ENCODE measurements at regions not wholly inside any gene's neighbourhood (a gene's known extent, or its start where the extent isn't known, plus 50 kb on each side); places are given as distances from the start of the nearest gene placed in this dataset.

DNA sequence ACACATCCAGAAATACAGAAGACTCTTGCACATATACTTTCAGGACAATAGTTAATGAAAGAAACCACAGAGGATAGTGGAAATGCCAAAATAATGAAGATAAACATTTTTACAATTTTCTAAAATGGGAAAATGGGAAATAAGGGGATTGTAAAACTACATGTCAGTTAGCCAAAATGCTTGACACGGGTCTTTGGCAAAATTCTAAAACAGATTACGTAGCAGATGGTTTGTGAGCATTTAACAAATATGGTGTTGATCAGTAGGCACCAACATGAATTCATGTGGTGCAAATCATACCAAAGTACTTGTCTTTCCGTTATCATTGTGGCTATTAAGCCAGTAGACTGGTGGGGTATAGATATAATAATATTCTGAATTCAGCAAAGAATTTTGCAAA, 348.5 kb upstream of the ROBO1 start:
- DNase-seq (ENCODE audit: low read depth in 2 of 3, low spot score in 2 of 3), result no peak

- no peak for DNase-seq (ENCODE audit: low read depth in 2 of 3, low spot score in 2 of 3)
These were observed 346.9 kb upstream of the ROBO1 start for GRCh38 chr3:80114694-80115093.

GRCh38 chr3:80113331-80113730, 345.5 kb upstream of the ROBO1 start:
- DNase-seq (ENCODE audit: low read depth in 2 of 3, low spot score in 2 of 3), result no peak

GRCh38 chr3:80099559-80100066, 331.8 kb upstream of the ROBO1 start:
- DNase-seq (ENCODE audit: low read depth in 2 of 3, low spot score in 2 of 3), result no peak

DNA sequence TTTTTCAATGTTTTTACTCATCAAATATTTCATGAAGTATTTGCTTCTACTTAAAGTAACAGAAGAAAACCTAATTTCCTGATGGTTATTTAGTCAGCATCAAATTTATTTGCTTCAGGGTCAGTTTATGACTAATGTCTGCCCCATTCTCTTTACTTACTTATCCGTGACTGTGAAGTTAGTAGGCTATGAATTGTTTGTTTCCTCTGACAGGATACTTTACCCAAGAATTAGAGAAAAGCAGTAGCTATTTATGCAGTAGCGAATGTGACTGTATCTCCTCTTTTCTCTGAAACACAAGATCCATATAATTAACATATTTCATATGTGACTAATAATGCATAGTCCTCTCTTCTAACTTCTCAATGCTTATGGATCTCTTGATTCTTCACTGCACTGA, 329.9 kb upstream of the ROBO1 start:
- DNase-seq (ENCODE audit: low read depth in 2 of 3, low spot score in 2 of 3), result no peak

DNA sequence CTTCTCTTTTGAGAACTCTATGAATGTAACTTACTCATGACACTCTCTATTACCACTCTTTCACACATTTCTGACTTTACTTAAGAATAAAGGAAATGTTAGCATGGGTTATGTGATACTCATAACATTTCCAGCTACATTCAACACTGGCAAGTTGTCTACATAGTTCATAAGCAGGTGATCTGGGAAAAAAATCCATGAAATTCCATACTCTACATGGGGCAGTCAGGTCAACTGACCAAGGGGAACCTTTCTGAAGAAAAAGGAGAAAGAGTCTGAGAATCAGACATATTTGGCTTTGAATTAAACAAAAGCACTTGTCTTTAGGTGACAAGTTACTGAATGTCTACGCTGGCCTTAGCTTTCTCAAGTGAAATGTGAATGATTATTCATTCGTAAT, 329.1 kb upstream of the ROBO1 start:
- DNase-seq (ENCODE audit: low read depth in 2 of 3, low spot score in 2 of 3), result no peak

- no peak for DNase-seq (ENCODE audit: low read depth in 2 of 3, low spot score in 2 of 3)
These were observed 326.8 kb upstream of the ROBO1 start for GRCh38 chr3:80094589-80094988.

DNA sequence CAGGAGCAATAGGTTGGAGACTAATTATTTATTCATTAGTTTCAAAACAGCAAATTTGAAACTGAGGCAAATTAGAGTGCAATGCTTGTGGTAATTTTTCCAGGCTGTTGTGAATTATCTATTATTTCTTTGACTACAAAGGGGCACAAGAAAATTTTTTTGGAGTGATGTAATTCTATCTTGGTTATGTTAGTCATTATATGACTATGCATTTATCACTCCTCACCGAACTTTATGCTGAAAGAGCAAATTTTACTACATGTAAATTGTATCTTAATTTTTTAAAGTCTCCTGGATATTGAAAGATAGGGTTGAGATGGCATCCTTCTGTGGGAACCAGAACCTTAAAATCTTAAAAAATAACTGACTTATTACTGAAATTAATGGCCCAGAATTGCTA, 320.0 kb upstream of the ROBO1 start:
- no peak for DNase-seq (ENCODE audit: low read depth in 2 of 3, low spot score in 2 of 3)

- no peak for DNase-seq (ENCODE audit: low read depth in 2 of 3, low spot score in 2 of 3)
These were observed 318.6 kb upstream of the ROBO1 start for GRCh38 chr3:80086426-80086825.

DNA sequence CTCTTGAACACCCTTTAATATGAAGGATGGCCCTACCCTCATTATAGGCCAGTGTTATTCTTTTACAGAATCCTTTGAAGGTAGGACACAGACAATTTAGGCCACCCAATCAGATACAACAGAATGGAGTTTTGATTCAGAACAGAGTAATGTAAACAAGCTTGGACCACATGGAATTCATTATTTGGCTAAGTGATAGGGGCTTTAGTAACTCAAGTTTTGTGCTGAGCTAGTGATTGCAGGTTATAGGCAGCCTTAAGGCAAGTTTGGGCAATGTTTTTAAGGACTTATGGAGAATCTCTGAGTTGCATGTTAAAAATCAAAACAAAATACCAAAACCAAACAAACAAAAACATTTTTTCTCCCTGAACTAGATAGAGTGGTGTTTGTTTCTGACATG, 312.1 kb upstream of the ROBO1 start:
- no peak for DNase-seq (ENCODE audit: low read depth in 2 of 3, low spot score in 2 of 3)

DNA sequence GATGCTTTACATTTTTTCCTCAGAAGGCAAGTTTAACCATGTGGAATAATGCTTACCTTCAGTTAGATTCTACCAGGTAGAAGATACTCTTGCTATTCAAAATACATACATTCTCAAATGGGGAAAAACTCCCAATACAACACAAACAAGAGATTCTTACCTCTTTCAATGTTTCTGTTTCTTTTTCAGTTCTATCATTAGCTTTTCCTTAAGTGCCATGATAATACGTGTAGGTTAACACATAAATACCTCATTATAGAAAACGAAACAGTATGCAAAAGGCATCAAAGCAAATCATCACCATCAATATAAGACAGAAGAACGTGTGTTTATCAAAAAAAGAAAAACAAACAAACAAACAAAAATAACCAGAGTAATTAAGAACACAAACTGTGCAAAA, 300.7 kb upstream of the ROBO1 start:
- DNase-seq (ENCODE audit: low read depth in 2 of 3, low spot score in 2 of 3), result no peak

DNA sequence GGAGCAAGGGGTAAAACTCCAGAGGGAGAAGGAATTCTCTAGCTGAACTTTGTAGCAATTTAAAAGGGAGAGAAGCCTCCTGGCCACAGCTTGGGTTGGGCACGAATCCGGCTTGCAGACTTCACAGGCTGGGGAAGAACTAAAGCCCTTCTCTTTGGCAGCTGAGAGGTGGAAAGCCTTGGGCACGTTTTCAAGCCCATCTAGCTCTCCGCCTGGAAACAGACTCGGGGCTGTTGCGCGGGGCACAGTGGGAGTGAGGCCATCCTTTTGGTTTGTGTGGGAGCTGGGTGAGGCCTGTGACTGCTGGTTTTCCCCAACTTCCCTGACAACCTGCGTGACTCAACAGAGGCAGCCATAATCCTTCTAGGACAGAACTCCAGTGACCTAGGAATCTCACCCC, 295.7 kb upstream of the ROBO1 start:
- no peak for DNase-seq (ENCODE audit: low read depth in 2 of 3, low spot score in 2 of 3)

- DNase-seq (ENCODE audit: low read depth in 2 of 3, low spot score in 2 of 3), result no peak
These were observed 292.9 kb upstream of the ROBO1 start for GRCh38 chr3:80060664-80061063.

DNA sequence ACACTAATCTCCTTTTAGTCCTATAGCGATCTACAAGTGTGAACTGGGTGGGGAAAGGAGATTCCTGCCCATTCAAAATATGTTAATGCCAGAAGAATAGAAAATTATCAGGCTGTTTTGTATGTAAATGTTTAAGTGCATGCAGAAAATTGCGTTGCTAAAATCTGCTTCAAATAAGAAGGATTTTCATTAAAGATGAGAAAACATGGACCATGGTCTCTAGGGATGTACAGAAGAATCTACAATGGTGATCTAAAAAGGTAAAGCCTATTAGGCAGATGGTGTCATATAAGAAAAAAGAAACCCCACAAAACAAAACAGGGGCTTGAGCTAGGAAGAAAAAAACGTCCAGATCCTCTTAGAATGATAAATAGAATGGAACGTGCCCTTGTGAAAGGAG, 287.5 kb upstream of the ROBO1 start:
- no peak for DNase-seq (ENCODE audit: low read depth in 2 of 3, low spot score in 2 of 3)

GRCh38 chr3:80052271-80052670, 284.5 kb upstream of the ROBO1 start:
- no peak for DNase-seq (ENCODE audit: low read depth in 2 of 3, low spot score in 2 of 3)

GRCh38 chr3:80051602-80051962, 283.8 kb upstream of the ROBO1 start:
- DNase-seq (ENCODE audit: low read depth in 2 of 3, low spot score in 2 of 3), result no peak

GRCh38 chr3:80050826-80051601, 283.2 kb upstream of the ROBO1 start:
- DNase-seq (ENCODE audit: low read depth in 2 of 3, low spot score in 2 of 3), result no peak

DNA sequence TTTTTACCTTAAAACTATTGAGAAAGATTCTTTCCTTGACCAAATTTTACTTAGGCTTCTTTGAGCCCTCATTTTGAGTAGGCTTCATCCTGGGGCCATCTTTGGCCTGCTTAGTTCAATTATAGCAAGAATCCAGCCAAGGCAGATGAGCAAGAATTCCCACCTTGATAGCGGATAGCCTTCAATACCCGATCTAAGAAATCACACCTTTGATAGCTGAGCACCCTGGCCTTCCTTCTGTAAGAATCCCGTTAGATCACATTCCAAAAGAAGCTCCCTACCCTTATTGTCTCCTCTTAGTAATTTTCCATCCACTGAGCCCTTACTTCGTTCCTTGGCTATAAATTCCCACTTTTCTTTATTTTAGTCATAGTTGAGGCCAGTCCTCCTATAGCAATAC, 275.4 kb upstream of the ROBO1 start:
- DNase-seq (ENCODE audit: low read depth in 2 of 3, low spot score in 2 of 3), result no peak

DNA sequence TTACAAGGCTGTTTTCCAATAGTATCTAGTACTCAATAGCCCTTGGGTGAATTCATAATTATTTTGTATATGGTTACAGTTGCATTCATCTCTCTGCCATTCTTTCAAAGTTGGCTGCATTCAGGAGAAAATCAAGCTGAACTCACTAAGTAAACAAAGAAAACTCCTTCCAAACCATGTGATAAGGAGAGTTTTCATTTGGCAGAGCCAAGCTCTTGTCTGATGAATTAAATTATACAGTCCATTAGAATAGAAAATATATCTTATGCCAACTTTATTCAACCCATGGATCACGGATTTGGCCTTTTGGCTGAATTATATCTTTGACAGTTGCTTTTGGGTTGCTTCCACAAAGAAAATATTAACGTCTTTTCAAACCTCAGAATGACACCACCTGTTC, 272.3 kb upstream of the ROBO1 start:
- no peak for DNase-seq (ENCODE audit: low read depth in 2 of 3, low spot score in 2 of 3)

- no peak for DNase-seq (ENCODE audit: low read depth in 2 of 3, low spot score in 2 of 3)
These were observed 268.4 kb upstream of the ROBO1 start for GRCh38 chr3:80036176-80036575.

GRCh38 chr3:80035021-80035420, 267.2 kb upstream of the ROBO1 start:
- DNase-seq (ENCODE audit: low read depth in 2 of 3, low spot score in 2 of 3), result no peak

DNA sequence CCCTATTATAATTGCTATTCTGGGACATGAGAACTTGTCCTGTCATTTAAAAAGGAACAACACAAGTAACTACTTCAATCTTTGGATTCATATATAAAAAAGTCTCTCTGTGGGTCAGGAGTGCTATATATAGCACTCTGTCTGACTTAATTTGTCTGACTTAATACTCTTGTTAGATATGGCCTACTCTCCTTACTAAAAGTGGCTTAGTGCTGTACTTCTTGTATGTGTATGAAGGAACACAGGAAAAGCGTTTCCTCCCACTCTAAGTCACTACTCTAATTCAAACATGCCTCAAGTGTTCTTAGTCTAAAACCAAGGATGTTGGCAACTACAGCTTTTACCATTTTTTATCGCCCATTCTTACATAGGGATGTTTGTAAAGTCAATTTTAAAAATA, 255.2 kb upstream of the ROBO1 start:
- DNase-seq (ENCODE audit: low read depth in 2 of 3, low spot score in 2 of 3), result no peak

DNA sequence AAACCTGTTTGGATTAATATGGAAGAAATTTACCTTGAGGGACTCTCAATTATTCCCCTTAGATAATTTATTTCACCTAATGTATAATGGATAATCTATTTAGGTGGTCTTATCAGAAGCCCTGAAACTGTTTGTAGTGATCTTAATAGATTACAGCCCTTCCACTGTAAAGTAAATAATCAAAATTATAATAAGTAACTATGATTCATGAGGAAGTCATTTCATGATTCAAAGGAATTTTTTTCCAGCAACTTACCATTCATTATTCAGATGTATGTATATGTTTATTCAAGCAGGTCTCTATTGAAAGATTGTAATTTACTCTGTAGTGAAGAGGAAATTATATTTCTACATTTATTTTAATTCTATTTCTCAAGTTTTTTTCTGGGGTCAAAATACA, 250.6 kb upstream of the ROBO1 start:
- no peak for DNase-seq (ENCODE audit: low read depth in 2 of 3, low spot score in 2 of 3)

Data from hematopoietic multipotent progenitor cell (in vitro differentiated cells).